ENCODE measurements at regions not wholly inside any gene's neighbourhood (a gene's known extent, or its start where the extent isn't known, plus 50 kb on each side); places are given as distances from the start of the nearest gene placed in this dataset.

- Histone ChIP-seq H3K9me3 (ENCODE audit: control insufficient read depth, low read length) (no peaks in the 10 kb centered on the region), H3K4me3 (ENCODE audit: low read length in 2 of 2) (no peak overlapping the region), H3K36me3 (ENCODE audit: control insufficient read depth in 1 of 2, insufficient read depth in 2 of 2, low read length in 1 of 2) (no peaks in the 10 kb centered on the region), H3K4me1 (ENCODE audit: control insufficient read depth in 1 of 2, insufficient read depth in 2 of 2, low read length in 2 of 2) (no peaks in the 10 kb centered on the region), H3K27me3 (ENCODE audit: control insufficient read depth in 1 of 2, insufficient read depth in 2 of 2, low read length in 1 of 2) (no peaks in the 10 kb centered on the region), H3K27ac (ENCODE audit: low read depth in 1 of 2, low read length in 2 of 2) (no peak overlapping the region)
- ATAC-seq (ENCODE audit: low FRiP score) (no peak), DNase-seq (no peak)
- intact Hi-C loops (cut with DNase I): loop anchor here in 1 of 2 donors (5.0 kb wide), 1 partner anchor 336 kb away; no protein-coding TSS in a partner anchor
- 37 to 45% methylated on average over 4 of the region's 4 CpGs for WGBS, 2 donors
These were observed 131.5 kb upstream of the L3MBTL4 start for GRCh38 chr18:6546229-6546628.

- no peaks in the 10 kb centered on the region for H3K27me3 ChIP-seq (ENCODE audit: control insufficient read depth in 1 of 2, insufficient read depth in 2 of 2, low read length in 1 of 2)
- DNase-seq (no peak), ATAC-seq (ENCODE audit: low FRiP score) (no peak)
- H3K27ac ChIP-seq (ENCODE audit: low read depth in 1 of 2, low read length in 2 of 2): no peak overlapping the region
- H3K4me3 ChIP-seq (ENCODE audit: low read length in 2 of 2): no peak overlapping the region
- intact Hi-C loops (cut with DNase I): loop anchor here in 1 of 2 donors (5.0 kb wide), 1 partner anchor 335 kb away; no protein-coding TSS in a partner anchor
- no peaks in the 10 kb centered on the region for H3K4me1 ChIP-seq (ENCODE audit: control insufficient read depth in 1 of 2, insufficient read depth in 2 of 2, low read length in 2 of 2)
- no peaks in the 10 kb centered on the region for H3K36me3 ChIP-seq (ENCODE audit: control insufficient read depth in 1 of 2, insufficient read depth in 2 of 2, low read length in 1 of 2)
- WGBS, 2 donors: 82 to 83% methylated on average over 1 of the region's 1 CpG
- no peaks in the 10 kb centered on the region for H3K9me3 ChIP-seq (ENCODE audit: control insufficient read depth, low read length)
These were observed 132.8 kb upstream of the L3MBTL4 start for GRCh38 chr18:6547476-6547875.

GRCh38 chr18:6553234-6553900 lies 138.7 kb upstream of the L3MBTL4 start:
- no peaks in the 10 kb centered on the region for H3K27me3 ChIP-seq (ENCODE audit: control insufficient read depth in 1 of 2, insufficient read depth in 2 of 2, low read length in 1 of 2)
- no peak for DNase-seq
- 35 to 51% methylated on average over 3 of the region's 3 CpGs for WGBS, 2 donors
- no peak overlapping the region for H3K27ac ChIP-seq (ENCODE audit: low read depth in 1 of 2, low read length in 2 of 2)
- no peaks in the 10 kb centered on the region for H3K4me1 ChIP-seq (ENCODE audit: control insufficient read depth in 1 of 2, insufficient read depth in 2 of 2, low read length in 2 of 2)
- no peaks in the 10 kb centered on the region for H3K9me3 ChIP-seq (ENCODE audit: control insufficient read depth, low read length)
- ATAC-seq (ENCODE audit: low FRiP score): no peak
- no peaks in the 10 kb centered on the region for H3K36me3 ChIP-seq (ENCODE audit: control insufficient read depth in 1 of 2, insufficient read depth in 2 of 2, low read length in 1 of 2)
- intact Hi-C loops (cut with DNase I): no loop called here
- no peak overlapping the region for H3K4me3 ChIP-seq (ENCODE audit: low read length in 2 of 2)

- Histone ChIP-seq H3K9me3 (ENCODE audit: control insufficient read depth, low read length) (no peaks in the 10 kb centered on the region), H3K4me1 (ENCODE audit: control insufficient read depth in 1 of 2, insufficient read depth in 2 of 2, low read length in 2 of 2) (no peaks in the 10 kb centered on the region), H3K27me3 (ENCODE audit: control insufficient read depth in 1 of 2, insufficient read depth in 2 of 2, low read length in 1 of 2) (peaks cover 0 to 1% of the 10 kb centered on the region in 2 donors), H3K27ac (ENCODE audit: low read depth in 1 of 2, low read length in 2 of 2) (no peak overlapping the region), H3K36me3 (ENCODE audit: control insufficient read depth in 1 of 2, insufficient read depth in 2 of 2, low read length in 1 of 2) (no peaks in the 10 kb centered on the region), H3K4me3 (ENCODE audit: low read length in 2 of 2) (no peak overlapping the region)
- intact Hi-C loops (cut with DNase I): no loop called here
- DNase-seq (no peak), ATAC-seq (ENCODE audit: low FRiP score) (no peak)
- 67 to 68% methylated on average over 18 of the region's 18 CpGs for WGBS, 2 donors
These were observed 142.5 kb upstream of the L3MBTL4 start for GRCh38 chr18:6557057-6557769.

- Histone ChIP-seq H3K4me1 (ENCODE audit: control insufficient read depth in 1 of 2, insufficient read depth in 2 of 2, low read length in 2 of 2) (no peaks in the 10 kb centered on the region), H3K27me3 (ENCODE audit: control insufficient read depth in 1 of 2, insufficient read depth in 2 of 2, low read length in 1 of 2) (peaks cover 0 to 1% of the 10 kb centered on the region in 2 donors), H3K27ac (ENCODE audit: low read depth in 1 of 2, low read length in 2 of 2) (no peak overlapping the region), H3K9me3 (ENCODE audit: control insufficient read depth, low read length) (no peaks in the 10 kb centered on the region), H3K4me3 (ENCODE audit: low read length in 2 of 2) (no peak overlapping the region), H3K36me3 (ENCODE audit: control insufficient read depth in 1 of 2, insufficient read depth in 2 of 2, low read length in 1 of 2) (no peaks in the 10 kb centered on the region)
- DNase-seq (no peak), ATAC-seq (ENCODE audit: low FRiP score) (no peak)
- intact Hi-C loops (cut with DNase I): no loop called here
- 66 to 69% methylated on average over 8 of the region's 8 CpGs for WGBS, 2 donors
These were observed 143.1 kb upstream of the L3MBTL4 start for GRCh38 chr18:6557770-6558248.

GRCh38 chr18:6558446-6559156 lies 143.9 kb upstream of the L3MBTL4 start:
- H3K4me1 ChIP-seq (ENCODE audit: control insufficient read depth in 1 of 2, insufficient read depth in 2 of 2, low read length in 2 of 2): no peaks in the 10 kb centered on the region
- H3K27me3 ChIP-seq (ENCODE audit: control insufficient read depth in 1 of 2, insufficient read depth in 2 of 2, low read length in 1 of 2): peaks cover 0 to 1% of the 10 kb centered on the region in 2 donors
- WGBS, 2 donors: 56 to 64% methylated on average over 7 of the region's 7 CpGs
- no peaks in the 10 kb centered on the region for H3K9me3 ChIP-seq (ENCODE audit: control insufficient read depth, low read length)
- no peaks in the 10 kb centered on the region for H3K36me3 ChIP-seq (ENCODE audit: control insufficient read depth in 1 of 2, insufficient read depth in 2 of 2, low read length in 1 of 2)
- no peak for ATAC-seq (ENCODE audit: low FRiP score)
- no peak overlapping the region for H3K4me3 ChIP-seq (ENCODE audit: low read length in 2 of 2)
- H3K27ac ChIP-seq (ENCODE audit: low read depth in 1 of 2, low read length in 2 of 2): no peak overlapping the region
- no peak for DNase-seq
- intact Hi-C loops (cut with DNase I): no loop called here

- no peak overlapping the region for H3K4me3 ChIP-seq (ENCODE audit: low read length in 2 of 2)
- H3K27ac ChIP-seq (ENCODE audit: low read depth in 1 of 2, low read length in 2 of 2): no peak overlapping the region
- ATAC-seq (ENCODE audit: low FRiP score): no peak
- 62 to 67% methylated on average over 1 of the region's 1 CpG for WGBS, 2 donors
- no peak for DNase-seq
- H3K9me3 ChIP-seq (ENCODE audit: control insufficient read depth, low read length): no peaks in the 10 kb centered on the region
- peaks cover 0 to 1% of the 10 kb centered on the region in 2 donors for H3K27me3 ChIP-seq (ENCODE audit: control insufficient read depth in 1 of 2, insufficient read depth in 2 of 2, low read length in 1 of 2)
- H3K36me3 ChIP-seq (ENCODE audit: control insufficient read depth in 1 of 2, insufficient read depth in 2 of 2, low read length in 1 of 2): no peaks in the 10 kb centered on the region
- intact Hi-C loops (cut with DNase I): no loop called here
- H3K4me1 ChIP-seq (ENCODE audit: control insufficient read depth in 1 of 2, insufficient read depth in 2 of 2, low read length in 2 of 2): no peaks in the 10 kb centered on the region
These were observed 144.6 kb upstream of the L3MBTL4 start for GRCh38 chr18:6559296-6559695.

GRCh38 chr18:6561016-6561415 lies 146.3 kb upstream of the L3MBTL4 start:
- Histone ChIP-seq H3K4me3 (ENCODE audit: low read length in 2 of 2) (no peak overlapping the region), H3K36me3 (ENCODE audit: control insufficient read depth in 1 of 2, insufficient read depth in 2 of 2, low read length in 1 of 2) (no peaks in the 10 kb centered on the region), H3K9me3 (ENCODE audit: control insufficient read depth, low read length) (no peaks in the 10 kb centered on the region), H3K27me3 (ENCODE audit: control insufficient read depth in 1 of 2, insufficient read depth in 2 of 2, low read length in 1 of 2) (peaks cover 0 to 1% of the 10 kb centered on the region in 2 donors), H3K27ac (ENCODE audit: low read depth in 1 of 2, low read length in 2 of 2) (no peak overlapping the region), H3K4me1 (ENCODE audit: control insufficient read depth in 1 of 2, insufficient read depth in 2 of 2, low read length in 2 of 2) (no peaks in the 10 kb centered on the region)
- intact Hi-C loops (cut with DNase I): no loop called here
- 77 to 86% methylated on average over 9 of the region's 9 CpGs for whole genome bisulfite sequencing, 2 donors
- DNase-seq: no peak
- no peak for ATAC-seq (ENCODE audit: low FRiP score)

Data from aorta (tissue), 5 donors.